Heart right ventricle (tissue), 16 donors: ENCODE measurements at regions not wholly inside any gene's neighbourhood (a gene's known extent, or its start where the extent isn't known, plus 50 kb on each side); places are given as distances from the start of the nearest gene placed in this dataset.
"Not testable (repeated sequence)": the region's sequence is repeated elsewhere in the genome, so short reads cannot be mapped to it uniquely, and the experiment has no call there.

Experiments
- ATAC-seq, 8 donors: fragments of 200-7000 bp; cut with Tn5 transposase; one replicate each; pipeline ENCODE4 v1.9.1; 2020; ENCODE audit warnings: mild to moderate bottlenecking in 8 of 8, moderate library complexity in 8 of 8, moderate number of reproducible peaks in 1 of 8
- DNase-seq, 2 donors: peaks; one replicate each; pipeline ENCODE4 v3.0.0-alpha.2; 2020
- H3K27ac ChIP-seq, 10 donors: fragments of 200-600 bp; sonication (generic) in 2 of 10; one replicate each; pipeline versions ENCODE4 v1.5.0 to v1.8.0; 2020 to 2022; ENCODE audit warnings: mild to moderate bottlenecking in 3 of 10
- H3K27me3 ChIP-seq, 7 donors: fragments of 200-600 bp; one replicate each; pipeline ENCODE4 v1.8.0; 2021 to 2022; ENCODE audit warnings: mild to moderate bottlenecking in 2 of 7
- H3K36me3 ChIP-seq, 9 donors: fragments of 200-600 bp; sonication (generic) in 1 of 9; one replicate each; pipeline versions ENCODE4 v1.5.0 to v1.8.0; 2020 to 2022; ENCODE audit warnings: mild to moderate bottlenecking in 2 of 9
- H3K4me1 ChIP-seq, 9 donors: fragments of 200-600 bp; sonication (generic) in 1 of 9; one replicate each; pipeline versions ENCODE4 v1.5.0 to v1.8.0; 2020 to 2022; ENCODE audit warnings: mild to moderate bottlenecking in 4 of 9
- H3K4me3 ChIP-seq, 10 donors: fragments of 200-600 bp; sonication (generic) in 2 of 10; one replicate each; pipeline versions ENCODE4 v1.5.0 to v1.8.0; 2020 to 2022; ENCODE audit warnings: mild to moderate bottlenecking in 7 of 10, moderate library complexity in 2 of 10
- H3K9me3 ChIP-seq, 11 donors: fragments of 200-600 bp in 10 of 11; sonication (generic) in 2 of 11; one replicate each; pipeline versions ENCODE4 v1.5.0 to v1.8.0; 2013 to 2022; ENCODE audit warnings: mild to moderate bottlenecking in 2 of 11, control low read depth in 1 of 11, moderate library complexity in 1 of 11
- WGBS, 2 donors: extraction: QIAGEN DNeasy Blood & Tissue Kit; methylation state at CpG; one replicate each; pipeline ENCODE4 v1.1.7; 2013; ENCODE audit warnings: inconsistent platforms in 1 of 2; 5-methylcytosine and 5-hydroxymethylcytosine counted together
- intact Hi-C, 10 donors: fragments of 100-400 bp; cut with DNase I; formaldehyde crosslinking; loops; one replicate each; pipeline versions ENCODE4 v1.11.1 to v1.14.2; 2022
- TF ChIP-seq, protein P1 (sequence below), 9 donors: fragments of 200-600 bp; sonication (generic) in 2 of 9; IDR thresholded peaks; one replicate each; pipeline versions ENCODE4 v1.5.0 to v1.8.0; 2021 to 2022; ENCODE audit warnings: antibody characterized with exemption in 9 of 9, mild to moderate bottlenecking in 5 of 9, moderate library complexity in 1 of 9
- donor health status: Arrhythmogenic right ventricular cardiomyopathy.
- donor health status: ischemic (EF 13 %, LVEDD 7.1; RV severe dilation, severe dysfunction).
- donor health status: healthy with polysubstance abuse.
- donor health status: DM: no; HTN: yes; CAD: no.
- donor health status: DM: no; HTN: no; CAD: no.
- donor health status: ischemic (EF 25% LVEDD 6.9; RV normal size, moderate dysfunction).
- donor health status: ischemic (EF 25% LVEDD 5.7; RV mildly dilated, moderate dysfunction).
- donor health status: healthy.
- donor health status: DM: yes; HTN: yes; CAD: no.
- donor health status: Ischemic cardiomyopathy.
- donor health status: ischemic (EF 35%, LVEDD 5.7; RV mildly dilated, moderate dysfunction).
- donor health status: nonischemic (EF 11% LVEDD 7.7; RV severe dilation, severe dysfunction).
- donor health status: DM: yes; HTN: yes; CAD: no.
- donor health status: PGD.
- donor health status: ischemic (EF 29% LVEDD 5.4; RV normal size, mild dysfunction).
- donor health status: nonischemic (EF 23%, LVEDD 6.1; RV moderate dilation, normal function).

DNA sequence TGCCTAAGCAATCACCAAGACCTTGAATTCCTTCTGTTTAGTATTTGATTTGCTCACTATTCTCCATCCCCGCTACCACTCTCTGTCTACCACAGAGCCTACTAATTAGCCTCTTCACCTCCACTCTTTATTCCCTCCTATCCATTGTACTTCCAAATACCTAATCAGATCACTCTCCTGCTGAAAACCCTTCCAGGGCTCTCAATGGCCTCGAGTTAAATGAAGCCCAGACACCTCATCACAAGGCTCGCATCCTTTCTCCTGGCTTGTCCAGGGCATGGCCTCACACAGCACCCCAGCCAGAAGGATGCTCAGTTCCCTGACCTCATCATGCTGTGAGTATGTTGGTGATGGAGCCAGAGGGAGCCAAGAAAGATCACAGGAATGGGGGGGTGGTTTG lies 71.4 kb upstream of the PRMT8 start:
- H3K4me1 ChIP-seq: peaks cover 0 to 9% (median 0%) of the 10 kb centered on the region in 9 donors
- H3K27ac ChIP-seq: no peak overlapping the region
- 72 to 73% methylated on average over 3 of the region's 3 CpGs for WGBS, 2 donors
- no peak overlapping the region for H3K4me3 ChIP-seq
- peaks cover 0 to 64% (median 19%) of the 10 kb centered on the region in 7 donors for H3K27me3 ChIP-seq
- H3K9me3 ChIP-seq: peaks cover 0 to 10% (median 0%) of the 10 kb centered on the region in 11 donors
- no peaks in the 10 kb centered on the region for H3K36me3 ChIP-seq
- ATAC-seq (no peak), DNase-seq (no peak)
- TF ChIP-seq, protein P1, sequence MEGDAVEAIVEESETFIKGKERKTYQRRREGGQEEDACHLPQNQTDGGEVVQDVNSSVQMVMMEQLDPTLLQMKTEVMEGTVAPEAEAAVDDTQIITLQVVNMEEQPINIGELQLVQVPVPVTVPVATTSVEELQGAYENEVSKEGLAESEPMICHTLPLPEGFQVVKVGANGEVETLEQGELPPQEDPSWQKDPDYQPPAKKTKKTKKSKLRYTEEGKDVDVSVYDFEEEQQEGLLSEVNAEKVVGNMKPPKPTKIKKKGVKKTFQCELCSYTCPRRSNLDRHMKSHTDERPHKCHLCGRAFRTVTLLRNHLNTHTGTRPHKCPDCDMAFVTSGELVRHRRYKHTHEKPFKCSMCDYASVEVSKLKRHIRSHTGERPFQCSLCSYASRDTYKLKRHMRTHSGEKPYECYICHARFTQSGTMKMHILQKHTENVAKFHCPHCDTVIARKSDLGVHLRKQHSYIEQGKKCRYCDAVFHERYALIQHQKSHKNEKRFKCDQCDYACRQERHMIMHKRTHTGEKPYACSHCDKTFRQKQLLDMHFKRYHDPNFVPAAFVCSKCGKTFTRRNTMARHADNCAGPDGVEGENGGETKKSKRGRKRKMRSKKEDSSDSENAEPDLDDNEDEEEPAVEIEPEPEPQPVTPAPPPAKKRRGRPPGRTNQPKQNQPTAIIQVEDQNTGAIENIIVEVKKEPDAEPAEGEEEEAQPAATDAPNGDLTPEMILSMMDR (IDR thresholded peaks at IDR 0.05): no peak
- intact Hi-C loops: no loop called here

DNA sequence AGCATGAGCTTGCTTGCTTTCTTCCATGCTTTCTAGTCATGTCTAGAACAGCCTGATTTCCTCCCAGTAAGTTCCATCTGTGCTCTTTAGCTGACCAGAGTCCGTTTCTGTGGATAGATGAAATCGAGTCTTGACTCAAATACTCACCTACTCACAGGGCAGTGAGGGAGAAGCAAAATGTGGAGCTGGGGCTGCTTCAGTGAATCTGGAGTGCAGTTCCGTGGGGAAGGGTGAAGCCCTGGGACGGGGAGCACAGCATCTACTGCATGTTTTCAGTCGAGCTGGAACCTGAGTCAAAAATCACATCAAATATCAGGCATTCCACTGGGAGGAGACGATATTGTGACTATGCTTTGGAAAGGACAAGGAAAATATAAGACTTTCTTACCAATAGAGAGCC lies 70.3 kb upstream of the PRMT8 start:
- no peak for DNase-seq
- ATAC-seq: no peak
- WGBS, 2 donors: 40 to 43% methylated on average over 6 of the region's 6 CpGs
- Histone ChIP-seq H3K27me3 (peaks cover 0 to 59% (median 19%) of the 10 kb centered on the region in 7 donors), H3K4me3 (no peak overlapping the region), H3K9me3 (peaks cover 0 to 6% (median 0%) of the 10 kb centered on the region in 11 donors), H3K4me1 (peaks cover 0 to 9% (median 0%) of the 10 kb centered on the region in 9 donors), H3K27ac (no peak overlapping the region), H3K36me3 (no peaks in the 10 kb centered on the region)
- intact Hi-C loops: no loop called here
- TF ChIP-seq, protein P1 (IDR thresholded peaks at IDR 0.05): no peak

DNA sequence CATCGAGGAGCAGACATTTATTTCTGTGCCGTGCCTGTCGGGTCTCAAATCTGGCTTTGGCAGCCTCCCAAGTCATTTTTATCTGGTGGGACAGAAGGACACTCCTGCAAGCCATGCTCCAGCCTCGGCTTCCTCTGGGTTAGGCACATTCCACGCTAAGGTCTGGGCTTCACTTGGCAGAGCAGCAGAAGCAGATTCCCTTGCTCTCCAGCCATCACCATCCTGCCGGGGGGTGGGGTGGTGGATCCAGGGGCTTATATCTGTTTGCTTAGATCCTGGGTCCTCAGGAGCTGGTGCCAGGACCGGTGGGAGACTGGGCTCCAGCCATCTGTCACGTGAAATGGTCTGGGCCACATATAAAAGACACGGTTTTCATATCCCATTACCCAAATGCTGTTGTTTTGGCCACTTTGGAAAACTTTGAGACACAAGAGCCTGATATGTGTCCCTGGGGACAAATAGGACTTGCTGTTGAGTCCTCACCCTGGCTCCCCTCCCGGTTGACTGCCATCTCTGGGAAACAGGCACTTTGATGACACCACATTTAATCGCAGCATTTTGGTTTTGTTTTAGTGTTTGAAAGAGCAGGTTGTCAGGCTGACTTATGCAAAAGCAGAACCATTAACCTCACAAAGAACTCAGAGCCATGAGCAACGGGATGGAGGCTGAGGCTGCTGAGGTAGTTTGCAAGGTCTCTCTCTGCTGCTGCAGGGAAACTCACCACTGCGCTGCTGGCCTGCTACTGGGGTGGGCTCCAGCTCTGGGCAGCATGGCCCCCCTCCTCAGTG lies 69.6 kb upstream of the PRMT8 start:
- TF ChIP-seq, protein P1 (IDR thresholded peaks at IDR 0.05): no peak
- WGBS, 2 donors: 17 to 23% methylated on average over 13 of the region's 13 CpGs
- intact Hi-C loops: no loop called here
- Histone ChIP-seq H3K36me3 (no peaks in the 10 kb centered on the region), H3K9me3 (peaks cover 0 to 6% (median 0%) of the 10 kb centered on the region in 11 donors), H3K27ac (no peak overlapping the region), H3K4me3 (no peak overlapping the region), H3K27me3 (peaks cover 0 to 52% (median 19%) of the 10 kb centered on the region in 7 donors), H3K4me1 (peaks cover 0 to 9% (median 0%) of the 10 kb centered on the region in 9 donors)
- ATAC-seq: no peak
- no peak for DNase-seq

GRCh38 chr12:3424796-3425195 lies 66.2 kb upstream of the PRMT8 start:
- ATAC-seq, H3K4me3 ChIP-seq, intact Hi-C loops, H3K27ac ChIP-seq, H3K36me3 ChIP-seq, DNase-seq, H3K4me1 ChIP-seq, H3K9me3 ChIP-seq: not testable (repeated sequence)
- WGBS, 2 donors: 92 to 95% methylated on average over 7 of the region's 7 CpGs
- H3K27me3 ChIP-seq: peaks cover 0 to 45% (median 19%) of the 10 kb centered on the region in 7 donors

DNA sequence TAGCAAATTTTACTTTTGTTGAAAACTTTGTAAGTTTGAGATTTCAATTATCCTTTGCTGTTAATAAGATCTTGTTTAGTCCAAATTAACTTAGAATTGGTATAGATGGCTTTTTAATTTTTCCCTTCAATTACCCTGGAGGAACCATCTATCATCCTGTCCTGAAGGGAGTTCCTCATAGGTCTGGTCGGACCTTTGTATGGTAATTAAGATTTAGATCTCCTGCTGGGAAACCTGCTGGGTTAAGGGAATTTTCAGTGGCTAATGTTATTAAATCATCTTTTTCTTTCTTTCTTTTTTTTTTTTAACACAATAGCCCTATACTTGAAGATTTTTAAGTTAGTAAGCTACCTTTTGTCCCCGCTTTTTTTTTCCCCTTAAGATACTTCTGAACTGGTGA lies 63.0 kb upstream of the PRMT8 start:
- DNase-seq: no peak
- Histone ChIP-seq H3K4me1 (no peaks in the 10 kb centered on the region), H3K4me3 (no peak overlapping the region), H3K27me3 (peaks cover 0 to 21% (median 0%) of the 10 kb centered on the region in 7 donors), H3K27ac (no peak overlapping the region), H3K9me3 (peaks cover 0 to 3% (median 0%) of the 10 kb centered on the region in 11 donors), H3K36me3 (no peaks in the 10 kb centered on the region)
- intact Hi-C loops: no loop called here
- TF ChIP-seq, protein P1 (IDR thresholded peaks at IDR 0.05): no peak
- no peak for ATAC-seq
- WGBS, 2 donors: 70 to 76% methylated on average over 2 of the region's 2 CpGs
